ACHN (cell line): ENCODE measurements at regions not wholly inside any gene's neighbourhood (a gene's known extent, or its start where the extent isn't known, plus 50 kb on each side); places are given as distances from the start of the nearest gene placed in this dataset.
"Not testable (repeated sequence)": the region's sequence is repeated elsewhere in the genome, so short reads cannot be mapped to it uniquely, and the experiment has no call there.

Source experiments
- DNase-seq: peaks from one replicate; pipeline ENCODE4 v3.0.0-alpha.2; 2015
- in situ Hi-C: cut with HindIII; loops from 2 replicates; pipeline ENCODE4 v1.10.0; 2017; ENCODE audit warnings: low sequenced_read_pairs, low pct_ligation_motif_present, low pct_unique_long_range_greater_than_20kb

DNA sequence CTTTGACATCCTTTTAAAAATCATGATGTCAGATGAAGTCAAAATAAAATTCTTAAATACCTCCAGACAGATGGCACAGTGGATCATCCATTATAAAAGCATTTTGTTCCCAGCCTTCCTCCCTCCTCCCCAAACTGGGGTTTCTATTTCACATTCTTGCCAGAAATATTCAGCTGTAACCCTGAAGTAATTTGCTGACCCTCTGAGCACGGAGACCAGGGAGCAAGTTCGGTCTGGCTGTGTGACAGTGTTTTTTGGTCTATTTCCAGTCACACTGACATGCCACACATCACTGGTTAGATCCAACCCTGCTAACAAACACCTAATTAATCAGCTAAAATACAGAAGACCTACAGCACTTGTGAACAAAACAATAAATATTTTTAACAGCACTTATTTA, 126.2 kb upstream of the DMRT1 start:
- no peak for DNase-seq
- in situ Hi-C loops = no loop called here

GRCh38 chr9:715743-716400, 125.6 kb upstream of the DMRT1 start:
- no peak for DNase-seq
- in situ Hi-C loops = no loop called here

- no peak for DNase-seq
- in situ Hi-C loops = no loop called here
Measured at GRCh38 chr9:717722-718121, 123.8 kb upstream of the DMRT1 start.

DNA sequence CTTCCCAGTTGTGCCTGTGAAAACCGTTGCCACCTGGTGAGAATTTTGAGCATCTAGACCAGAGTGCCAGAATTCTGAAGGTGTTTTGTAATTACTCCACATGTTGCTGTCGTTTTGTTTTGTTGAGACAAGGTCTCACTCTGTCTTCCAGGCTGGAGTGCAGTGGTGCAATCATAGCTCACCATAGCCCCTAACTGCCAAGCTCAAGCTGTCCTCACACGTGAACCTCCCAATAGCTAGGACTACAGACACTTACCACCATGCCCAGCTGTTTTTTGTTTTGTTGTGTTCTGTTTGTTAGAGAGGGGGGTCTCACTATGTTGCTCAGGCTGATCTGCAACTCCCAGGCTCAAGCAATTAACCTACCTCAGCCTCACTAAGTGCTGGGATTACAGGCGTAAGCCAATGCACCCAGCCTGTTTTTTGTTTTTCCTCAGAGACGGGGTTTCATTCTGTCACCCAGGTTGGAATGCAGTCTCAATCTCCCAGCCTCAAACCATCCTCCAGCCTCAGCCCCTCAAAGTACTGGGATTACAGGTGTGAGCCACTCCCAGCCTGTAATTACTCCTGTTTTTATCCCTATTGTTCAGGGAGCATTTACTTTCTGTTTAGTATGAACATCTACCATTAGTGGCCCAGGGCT, 121.1 kb upstream of the DMRT1 start:
- in situ Hi-C loops = no loop called here
- DNase-seq = no peak

GRCh38 chr9:722388-722980, 119.0 kb upstream of the DMRT1 start:
- in situ Hi-C loops = no loop called here
- no peak for DNase-seq

GRCh38 chr9:724461-724860, 117.0 kb upstream of the DMRT1 start:
- DNase-seq, in situ Hi-C loops: not testable (repeated sequence)

DNA sequence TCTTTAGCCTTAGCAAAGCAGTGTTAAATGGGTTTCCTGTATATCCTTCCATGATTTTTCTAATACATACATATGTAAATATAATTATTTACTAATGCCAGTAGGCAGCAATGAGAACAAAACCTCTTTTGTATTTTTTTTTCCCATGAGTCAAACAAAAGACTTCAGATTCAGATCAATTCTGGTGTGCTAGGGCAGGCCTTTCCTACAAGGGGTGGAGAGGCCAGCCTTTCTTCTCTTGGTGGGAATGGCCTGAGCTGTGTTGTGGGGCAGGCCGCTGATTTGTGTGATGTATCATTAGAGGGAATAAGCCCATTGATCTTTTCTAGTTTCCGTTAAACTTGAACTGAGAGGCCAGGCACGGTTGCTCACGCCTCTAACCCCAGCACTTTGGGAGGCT, 115.5 kb upstream of the DMRT1 start:
- in situ Hi-C loops = no loop called here
- DNase-seq = no peak

- in situ Hi-C loops = no loop called here
- no peak for DNase-seq
Measured at GRCh38 chr9:727767-728166, 113.7 kb upstream of the DMRT1 start.

- DNase-seq = no peak
- in situ Hi-C loops = no loop called here
Measured at GRCh38 chr9:728535-728934, 113.0 kb upstream of the DMRT1 start.

DNA sequence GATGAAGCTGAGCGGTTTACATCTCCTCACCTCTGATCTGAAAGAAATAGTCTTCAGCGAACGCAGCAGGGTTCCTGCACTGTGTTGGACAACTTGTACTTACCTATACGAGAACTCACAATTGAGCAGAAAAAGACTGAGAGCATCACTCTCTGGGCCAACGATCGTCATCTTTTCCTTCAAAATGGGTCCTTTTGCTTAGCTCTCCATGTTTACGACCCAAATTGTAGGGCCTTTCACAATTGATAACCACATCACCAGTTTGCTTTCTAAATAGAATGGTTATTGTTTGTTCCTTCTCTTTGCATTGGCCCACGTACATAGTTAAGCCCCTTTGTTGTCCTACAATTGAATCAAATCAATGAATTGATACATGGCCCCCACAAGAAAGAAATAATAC, 110.0 kb upstream of the DMRT1 start:
- in situ Hi-C loops = no loop called here
- no peak for DNase-seq

DNA sequence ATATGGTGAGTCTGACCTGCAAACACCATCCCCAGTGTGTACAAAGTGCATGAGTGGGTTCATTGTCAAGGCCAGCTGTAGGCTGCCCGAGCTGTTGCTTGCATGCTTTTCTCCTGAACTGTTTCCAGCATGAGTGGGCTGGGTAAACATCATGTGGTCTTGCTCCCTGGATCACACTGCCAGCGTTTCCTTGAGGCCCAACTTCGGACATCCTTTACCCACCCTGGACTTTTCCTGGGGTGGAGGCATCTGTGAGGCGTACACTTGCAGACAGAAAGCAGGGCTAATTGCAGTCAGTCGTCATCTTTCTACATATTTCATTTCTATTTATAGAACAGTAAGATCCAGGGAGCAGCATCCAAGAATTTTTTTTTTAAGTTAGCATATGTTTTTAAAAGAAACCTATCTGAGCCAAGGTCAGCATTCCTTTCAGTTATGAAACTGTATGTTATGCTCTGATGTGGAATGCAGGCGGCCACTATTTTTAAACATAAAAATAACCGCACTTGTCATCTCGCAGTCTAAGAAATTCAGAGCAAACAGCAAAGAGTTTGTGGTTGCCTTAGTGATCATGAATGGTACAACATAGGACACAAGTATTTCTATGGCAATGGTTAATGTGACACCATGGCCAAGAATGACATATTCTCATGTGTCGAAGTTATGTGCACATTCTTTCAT, 106.5 kb upstream of the DMRT1 start:
- no peak for DNase-seq
- in situ Hi-C loops = no loop called here

DNA sequence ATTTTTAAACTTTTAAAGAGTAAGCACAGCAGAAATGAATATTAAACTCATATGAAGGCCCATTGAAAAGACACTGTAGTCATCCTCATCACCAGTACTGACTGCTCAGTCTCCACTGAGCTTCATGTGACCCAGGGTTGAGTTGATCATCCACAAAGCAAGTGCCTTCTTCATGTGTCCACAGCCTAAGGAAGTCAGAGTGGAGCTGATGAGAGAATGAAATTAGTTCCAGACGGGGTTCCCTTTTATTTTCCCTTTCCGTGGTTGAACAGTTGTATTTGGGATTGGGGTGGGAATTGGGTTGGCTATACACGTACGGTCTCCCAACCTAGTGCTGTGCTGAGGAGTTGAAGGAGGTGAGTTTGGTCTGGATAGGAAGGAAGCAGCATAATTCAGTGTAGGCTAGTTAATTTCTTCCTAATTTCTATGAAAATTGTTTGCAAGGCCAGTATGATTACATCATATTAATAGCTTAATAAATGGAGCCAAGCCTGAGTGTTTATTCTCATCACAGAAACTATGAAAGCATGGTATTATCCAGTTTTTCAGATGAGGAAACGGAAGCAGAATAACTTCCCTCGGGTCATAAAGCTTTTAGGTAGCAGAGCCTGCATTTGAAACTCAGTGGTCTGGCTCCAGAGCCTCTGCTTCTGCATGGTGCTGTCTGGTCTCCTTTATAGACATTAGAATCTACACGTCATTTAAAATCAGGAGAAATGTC, 103.9 kb upstream of the DMRT1 start:
- in situ Hi-C loops = no loop called here
- no peak for DNase-seq

- DNase-seq = peak; percentile 94
Measured at GRCh38 chr9:738209-738915, 103.1 kb upstream of the DMRT1 start.

DNA sequence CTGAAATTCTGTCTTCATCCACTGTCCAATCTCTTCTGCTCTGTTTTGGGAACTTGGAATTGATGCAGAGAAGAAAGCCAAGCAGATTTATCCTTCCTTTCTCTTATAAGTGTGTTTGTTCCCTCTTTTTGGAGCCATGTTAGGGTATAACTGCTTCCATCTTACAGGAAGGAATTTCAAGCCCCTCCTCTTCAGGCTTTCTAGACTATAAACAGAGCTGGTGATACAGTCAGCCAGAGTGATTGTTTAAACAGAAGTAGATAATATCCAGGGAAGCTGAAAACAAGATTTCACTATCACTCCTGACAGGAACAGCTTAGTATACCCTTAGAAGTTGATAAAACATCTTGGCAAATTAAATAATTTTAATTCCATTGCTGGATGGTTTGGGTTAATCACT, 102.1 kb upstream of the DMRT1 start:
- in situ Hi-C loops = no loop called here
- DNase-seq = no peak

More at GRCh38 chr9:738209-738915, 103.1 kb upstream of the DMRT1 start:
- in situ Hi-C loops = no loop called here

- no peak for DNase-seq
- in situ Hi-C loops = no loop called here
Measured at GRCh38 chr9:740221-740620, 101.3 kb upstream of the DMRT1 start.

DNA sequence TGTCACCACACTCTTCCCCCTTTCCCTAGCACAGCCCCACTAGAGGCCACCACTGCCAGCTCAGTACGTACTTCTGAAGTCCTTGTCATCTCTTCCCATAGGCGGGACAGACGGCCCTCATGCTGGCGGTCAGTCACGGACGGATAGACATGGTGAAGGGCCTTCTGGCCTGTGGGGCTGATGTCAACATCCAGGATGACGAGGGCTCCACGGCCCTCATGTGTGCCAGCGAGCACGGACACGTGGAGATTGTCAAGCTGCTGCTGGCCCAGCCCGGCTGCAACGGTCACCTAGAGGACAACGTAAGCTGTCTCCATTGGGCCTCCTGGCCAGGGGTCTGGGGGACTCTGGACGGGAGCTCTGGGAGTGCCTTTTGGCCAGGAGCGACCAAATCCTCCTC, 99.4 kb upstream of the DMRT1 start:
- no peak for DNase-seq
- in situ Hi-C loops = no loop called here

GRCh38 chr9:742914-743589, 98.4 kb upstream of the DMRT1 start:
- in situ Hi-C loops = no loop called here
- no peak for DNase-seq
